ENCODE measurements at regions not wholly inside any gene's neighbourhood (a gene's known extent, or its start where the extent isn't known, plus 50 kb on each side); places are given as distances from the start of the nearest gene placed in this dataset.

GRCh38 chr2:236928380-236929037, 157.2 kb upstream of the COPS8 start (continued):
- TF ChIP-seq NFIX (CRISPR knock-in tag; IDR thresholded peaks at IDR 0.05; ENCODE audit: low read depth) (no peak), CAMTA2 (CRISPR knock-in tag; conservative IDR thresholded peaks at IDR 0.05) (no peak), HCFC1 (IDR thresholded peaks at IDR 0.05; ENCODE audit: low read depth, low read length) (no peak), HMG20A (CRISPR knock-in tag; conservative IDR thresholded peaks at IDR 0.05) (no peak), CBFB (CRISPR knock-in tag; IDR thresholded peaks at IDR 0.05) (no peak), IRF2 (CRISPR knock-in tag; IDR thresholded peaks at IDR 0.05) (no peak), ZNF239 (CRISPR knock-in tag; IDR thresholded peaks at IDR 0.05) (no peak)

GRCh38 chr2:236932831-236933361, 152.8 kb upstream of the COPS8 start:
- no TSS peak for BruUV-seq (replicated peaks)
- H3K9me3 ChIP-seq (replicated peaks; ENCODE audit: control insufficient read depth, insufficient read depth, low read depth, low read length), result no peaks in the 10 kb centered on the region
- H3K9ac ChIP-seq (ENCODE audit: insufficient read depth in 1 of 2, low read depth in 2 of 2, low read length in 2 of 2), result no peak overlapping the region
- H2AFZ ChIP-seq (ENCODE audit: low read depth, low read length), result no peak overlapping the region
- no peak for ATAC-seq
- H3K79me2 ChIP-seq (ENCODE audit: control insufficient read depth, insufficient read depth, low read length), result no peaks in the 10 kb centered on the region
- H3K9me1 ChIP-seq (ENCODE audit: control insufficient read depth, insufficient read depth, low read length), result no peaks in the 10 kb centered on the region
- FAIRE-seq, result no peak
- TF ChIP-seq HSF4 (CRISPR knock-in tag; IDR thresholded peaks at IDR 0.05; ENCODE audit: borderline replicate concordance) (no peak), RB1 (IDR thresholded peaks at IDR 0.05; ENCODE audit: low read depth) (no peak), ZNF280B (CRISPR knock-in tag; IDR thresholded peaks at IDR 0.05) (no peak), ETV5 (CRISPR knock-in tag; IDR thresholded peaks at IDR 0.05; ENCODE audit: low read depth) (no peak), POLR2AphosphoS2 (IDR thresholded peaks at IDR 0.05; ENCODE audit: low read length) (no peak), ZBTB33 (CRISPR knock-in tag; IDR thresholded peaks at IDR 0.05) (no peak), PBX2 (CRISPR knock-in tag; IDR thresholded peaks at IDR 0.05; ENCODE audit: low read depth) (no peak), PBX2 (tag; conservative IDR thresholded peaks at IDR 0.05; ENCODE audit: low read depth) (no peak)
- no peaks in the 10 kb centered on the region for H3K36me3 ChIP-seq (ENCODE audit: control insufficient read depth, insufficient read depth, low read length)
- DNase-seq (ENCODE audit: extremely low read depth in 1 of 4, low spot score in 3 of 4), result no peak
- intact Hi-C loops (cut with micrococcal nuclease) (no loop called here), in situ Hi-C loops (cut with MboI) (no loop called here)
- H3K27me3 ChIP-seq (ENCODE audit: control insufficient read depth in 2 of 2, insufficient read depth in 2 of 2, low read length in 2 of 2), result no peaks in the 10 kb centered on the region
- ChIA-PET CTCF (ENCODE audit: low intra/inter-chr PET ratio) (no interaction called here), POLR2A (no interaction called here)
- 5% methylated on average over 9 of the region's 9 CpGs for WGBS (ENCODE audit: insufficient coverage, low coverage, missing lambda C conversion rate)
- no peak overlapping the region for H3K27ac ChIP-seq (ENCODE audit: extremely low read depth, low read depth, low read length)
- no peaks in the 10 kb centered on the region for H3K4me1 ChIP-seq (replicated peaks in 1 of 2; ENCODE audit: control insufficient read depth in 2 of 2, insufficient read depth in 2 of 2, low read length in 2 of 2)
- no peaks in the 10 kb centered on the region for H4K20me1 ChIP-seq (replicated peaks; ENCODE audit: control insufficient read depth, insufficient read depth, low read length)
- H3K4me3 ChIP-seq, result no peak overlapping the region
- no peak overlapping the region for H3K4me2 ChIP-seq (ENCODE audit: insufficient read depth, low read length)

Measured in K562 (cell line).